HepG2 (cell line): ENCODE measurements at regions not wholly inside any gene's neighbourhood (a gene's known extent, or its start where the extent isn't known, plus 50 kb on each side); places are given as distances from the start of the nearest gene placed in this dataset.

Experiments
- GABPB1 ChIP-seq: IDR thresholded peaks from 2 replicates; pipeline ENCODE4 v1.6.1; 2016; ENCODE audit warnings: mild to moderate bottlenecking, missing genetic modification reagents, moderate library complexity, missing compliant biosample characterization
- HDAC6 ChIP-seq: fragments of 200-600 bp; sonication (generic); IDR thresholded peaks from 2 replicates; pipeline ENCODE4 v1.7.0; 2017; ENCODE audit warnings: mild to moderate bottlenecking, antibody characterized with exemption, low read length, low read depth
- HNRNPH1 ChIP-seq: fragments of 200-400 bp; formaldehyde crosslinking; optimal IDR thresholded peaks from 2 replicates; pipeline ENCODE3; 2017; ENCODE audit warnings: mild to moderate bottlenecking, low read depth, low read length
- HNRNPL ChIP-seq: fragments of 200-400 bp; formaldehyde crosslinking; IDR thresholded peaks from 2 replicates; pipeline ENCODE4 v1.6.1; 2017; ENCODE audit warnings: mild to moderate bottlenecking, low read depth, low read length
- KDM4B ChIP-seq: sonication (generic); formaldehyde crosslinking; IDR thresholded peaks from 2 replicates; pipeline ENCODE4 v1.4.0; 2020; ENCODE audit warnings: missing genetic modification reagents
- KLF16 ChIP-seq, 2 experiments: sonication (generic) in 1 of 2; formaldehyde crosslinking in 1 of 2; IDR thresholded peaks; 2 replicates each; pipeline versions ENCODE4 v1.6.1 to v1.8.0; 2016 to 2023; ENCODE audit warnings: missing genetic modification reagents in 2 of 2, missing compliant biosample characterization in 1 of 2
- KLF6 ChIP-seq: IDR thresholded peaks from 2 replicates; pipeline ENCODE4 v1.8.0; 2016; ENCODE audit warnings: missing biosample characterization, missing genetic modification reagents
- PATZ1 ChIP-seq: sonication (generic); formaldehyde crosslinking; IDR thresholded peaks from 2 replicates; pipeline ENCODE4 v1.4.0; 2020; ENCODE audit warnings: missing genetic modification reagents
- ZBTB39 ChIP-seq: sonication (generic); formaldehyde crosslinking; IDR thresholded peaks from 2 replicates; pipeline ENCODE4 v1.5.0; 2020; ENCODE audit warnings: missing genetic modification reagents
- ZBTB8A ChIP-seq: sonication (generic); formaldehyde crosslinking; IDR thresholded peaks from 2 replicates; pipeline ENCODE4 v1.4.0; 2020; ENCODE audit warnings: mild to moderate bottlenecking, low read depth, missing genetic modification reagents, borderline replicate concordance
- ZFP82 ChIP-seq: sonication (generic); formaldehyde crosslinking; IDR thresholded peaks from 2 replicates; pipeline ENCODE4 v1.5.1; 2020; ENCODE audit warnings: mild to moderate bottlenecking, missing genetic modification reagents, borderline replicate concordance
- ZMYM3 ChIP-seq: sonication (generic); formaldehyde crosslinking; IDR thresholded peaks from 2 replicates; pipeline ENCODE4 v1.5.1; 2020; ENCODE audit warnings: mild to moderate bottlenecking, missing genetic modification reagents
- ZNF12 ChIP-seq: sonication (generic); formaldehyde crosslinking; IDR thresholded peaks from 2 replicates; pipeline ENCODE4 v1.5.0; 2020; ENCODE audit warnings: missing genetic modification reagents
- ZNF460 ChIP-seq: sonication (generic); formaldehyde crosslinking; IDR thresholded peaks from 2 replicates; pipeline ENCODE4 v1.5.1; 2020; ENCODE audit warnings: missing genetic modification reagents, mild to moderate bottlenecking, borderline replicate concordance
- ZNF547 ChIP-seq: sonication (generic); formaldehyde crosslinking; IDR thresholded peaks from 2 replicates; pipeline ENCODE4 v1.5.1; 2020; ENCODE audit warnings: mild to moderate bottlenecking, missing genetic modification reagents
- ZNF629 ChIP-seq: sonication (generic); formaldehyde crosslinking; conservative IDR thresholded peaks from 2 replicates; pipeline ENCODE4 v1.5.0; 2020; ENCODE audit warnings: missing genetic modification reagents
- ZNF766 ChIP-seq: sonication (generic); formaldehyde crosslinking; IDR thresholded peaks from 2 replicates; pipeline ENCODE4 v1.5.0; 2020; ENCODE audit warnings: missing genetic modification reagents, borderline replicate concordance
- ZXDC ChIP-seq: sonication (generic); formaldehyde crosslinking; IDR thresholded peaks from 2 replicates; pipeline ENCODE4 v1.5.0; 2020; ENCODE audit warnings: mild to moderate bottlenecking, missing genetic modification reagents
- TF ChIP-seq, protein P1 (sequence below): sonication (generic); formaldehyde crosslinking; IDR thresholded peaks from 2 replicates; pipeline ENCODE4 v1.4.0; 2020; ENCODE audit warnings: missing genetic modification reagents
- TF ChIP-seq, protein P2 (sequence below): sonication (generic); formaldehyde crosslinking; IDR thresholded peaks from 2 replicates; pipeline ENCODE4 v1.8.0; 2022; ENCODE audit warnings: missing genetic modification reagents, mild to moderate bottlenecking, moderate library complexity, borderline replicate concordance

GRCh38 chr2:137838255-137839092 lies 125.8 kb upstream of the HNMT start (continued):
- TF ChIP-seq GABPB1 (CRISPR knock-in tag) (no peak), HDAC6 (no peak), KLF6 (CRISPR knock-in tag) (no peak), HNRNPH1 (no peak), HNRNPL (no peak), ZNF766 (CRISPR knock-in tag) (no peak), ZXDC (CRISPR knock-in tag) (no peak), KLF16 (CRISPR knock-in tag; IDR thresholded peaks at IDR 0.05) (no peak), ZMYM3 (CRISPR knock-in tag) (no peak), ZFP82 (CRISPR knock-in tag) (no peak), ZNF460 (CRISPR knock-in tag) (no peak), ZBTB39 (CRISPR knock-in tag) (no peak), ZNF12 (CRISPR knock-in tag) (no peak), PATZ1 (0 out of 2 replicates have a peak, but pooled peaks have one; percentile 19), ZBTB8A (CRISPR knock-in tag) (no peak), ZNF629 (CRISPR knock-in tag) (peak; percentile 91), ZNF547 (CRISPR knock-in tag) (no peak), KDM4B (CRISPR knock-in tag) (no peak)
- TF ChIP-seq, protein P1, sequence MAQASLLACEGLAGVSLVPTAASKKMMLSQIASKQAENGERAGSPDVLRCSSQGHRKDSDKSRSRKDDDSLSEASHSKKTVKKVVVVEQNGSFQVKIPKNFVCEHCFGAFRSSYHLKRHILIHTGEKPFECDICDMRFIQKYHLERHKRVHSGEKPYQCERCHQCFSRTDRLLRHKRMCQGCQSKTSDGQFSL (CRISPR knock-in tag), result 0 out of 2 replicates have a peak, but pooled peaks have one; percentile 18
- TF ChIP-seq, protein P2, sequence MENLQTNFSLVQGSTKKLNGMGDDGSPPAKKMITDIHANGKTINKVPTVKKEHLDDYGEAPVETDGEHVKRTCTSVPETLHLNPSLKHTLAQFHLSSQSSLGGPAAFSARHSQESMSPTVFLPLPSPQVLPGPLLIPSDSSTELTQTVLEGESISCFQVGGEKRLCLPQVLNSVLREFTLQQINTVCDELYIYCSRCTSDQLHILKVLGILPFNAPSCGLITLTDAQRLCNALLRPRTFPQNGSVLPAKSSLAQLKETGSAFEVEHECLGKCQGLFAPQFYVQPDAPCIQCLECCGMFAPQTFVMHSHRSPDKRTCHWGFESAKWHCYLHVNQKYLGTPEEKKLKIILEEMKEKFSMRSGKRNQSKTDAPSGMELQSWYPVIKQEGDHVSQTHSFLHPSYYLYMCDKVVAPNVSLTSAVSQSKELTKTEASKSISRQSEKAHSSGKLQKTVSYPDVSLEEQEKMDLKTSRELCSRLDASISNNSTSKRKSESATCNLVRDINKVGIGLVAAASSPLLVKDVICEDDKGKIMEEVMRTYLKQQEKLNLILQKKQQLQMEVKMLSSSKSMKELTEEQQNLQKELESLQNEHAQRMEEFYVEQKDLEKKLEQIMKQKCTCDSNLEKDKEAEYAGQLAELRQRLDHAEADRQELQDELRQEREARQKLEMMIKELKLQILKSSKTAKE, result no peak
